ENCODE measurements at regions not wholly inside any gene's neighbourhood (a gene's known extent, or its start where the extent isn't known, plus 50 kb on each side); places are given as distances from the start of the nearest gene placed in this dataset.

DNA sequence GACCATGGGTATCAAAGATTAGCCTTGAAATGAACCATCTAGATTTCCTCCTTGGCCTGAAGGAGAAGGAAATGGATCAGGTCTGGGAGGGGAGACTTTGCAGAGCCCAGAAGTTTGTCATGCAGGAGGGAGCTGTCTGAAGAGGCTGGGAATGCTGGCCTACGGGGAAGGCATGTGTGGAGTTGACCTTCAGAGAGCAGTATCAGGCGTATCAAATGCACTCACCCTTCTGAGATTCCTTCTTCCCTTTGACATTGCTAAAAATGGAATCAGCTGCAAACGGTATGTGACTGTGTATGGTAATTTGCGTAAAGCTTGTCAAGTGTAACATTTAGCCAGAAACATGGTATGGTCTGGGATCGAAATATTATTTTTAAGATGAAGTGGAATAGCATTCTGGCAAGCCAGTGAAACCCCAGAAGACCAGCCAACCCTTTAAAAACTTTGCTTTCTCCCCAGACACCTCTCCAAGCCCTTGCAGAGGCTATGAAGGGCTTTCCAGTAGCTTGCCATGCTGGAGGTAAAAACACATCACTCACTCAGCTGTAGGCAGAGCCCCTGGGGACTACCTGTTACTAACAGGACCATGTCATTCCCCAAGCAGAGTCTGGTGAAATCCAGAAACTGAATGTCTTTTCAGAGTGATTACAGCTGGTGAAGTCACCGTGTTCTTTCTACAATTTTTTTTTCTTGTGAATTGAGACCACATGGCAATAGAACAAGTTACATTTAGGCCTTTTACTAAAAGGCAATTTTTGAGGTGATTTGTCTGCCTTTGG is 174.7 kb upstream of the SLC24A5 start:
- Mint-ChIP-seq H3K27me3 (ENCODE audit: low read depth) (peaks cover under 1% of the 10 kb centered on the region; the same call in 1 of the 2 replicates), H3K27ac (no peak overlapping the region), H3K4me1 (peaks cover 21% of the 10 kb centered on the region), H3K36me3 (no peaks in the 10 kb centered on the region), H3K9me3 (peaks cover 3% of the 10 kb centered on the region; the same call in 1 of the 2 replicates), H3K4me3 (no peak overlapping the region)
- ATAC-seq, result no peak
- ChIA-PET CTCF (interaction anchor here (0.5 to 1.4 kb wide), 3 partner anchors 33 to 229 kb away, joined by 3 to 4 read pairs (median 3); partner anchors contain the start of gene SEMA6D), POLR2A (no interaction called here)
- TF ChIP-seq AR (CRISPR knock-in tag; IDR thresholded peaks at IDR 0.05) (no peak), MLX (CRISPR knock-in tag; IDR thresholded peaks at IDR 0.05) (no peak)
- no peak for DNase-seq (ENCODE audit: low spot score)

GRCh38 chr15:47949815-47950214 is 171.0 kb upstream of the SLC24A5 start:
- ATAC-seq (peak; percentile 41; the same call in 1 of the 2 replicates), DNase-seq (ENCODE audit: low spot score) (no peak)
- H3K36me3 Mint-ChIP-seq, result no peaks in the 10 kb centered on the region
- ChIA-PET POLR2A (no interaction called here), CTCF (interaction anchor here (1.0 to 2.1 kb wide), 3 partner anchors 37 to 135 kb away, joined by 3 to 11 read pairs (median 5); no protein-coding TSS in a partner anchor)
- H3K9me3 Mint-ChIP-seq, result peaks cover 3% of the 10 kb centered on the region; the same call in 1 of the 2 replicates
- no peak overlapping the region for H3K4me3 Mint-ChIP-seq
- no peak for TF ChIP-seq ZNF423 (CRISPR knock-in tag; IDR thresholded peaks at IDR 0.05)
- no peak for TF ChIP-seq IRF2 (CRISPR knock-in tag; IDR thresholded peaks at IDR 0.05; ENCODE audit: borderline replicate concordance, low read depth)
- TF ChIP-seq JUN (CRISPR knock-in tag; IDR thresholded peaks at IDR 0.05), result no peak
- TF ChIP-seq ZNF671 (CRISPR knock-in tag; IDR thresholded peaks at IDR 0.05), result no peak
- no peak for TF ChIP-seq AFF4 (CRISPR knock-in tag; IDR thresholded peaks at IDR 0.05; ENCODE audit: borderline replicate concordance)
- no peak for TF ChIP-seq KAT7 (CRISPR knock-in tag; IDR thresholded peaks at IDR 0.05; ENCODE audit: borderline replicate concordance)
- no peak for TF ChIP-seq TCF7 (CRISPR knock-in tag; IDR thresholded peaks at IDR 0.05; ENCODE audit: low read depth)
- TF ChIP-seq E2F1 (CRISPR knock-in tag; IDR thresholded peaks at IDR 0.05), result no peak
- H3K4me1 Mint-ChIP-seq, result peaks cover 24% of the 10 kb centered on the region
- H3K27ac Mint-ChIP-seq, result no peak overlapping the region
- H3K27me3 Mint-ChIP-seq (ENCODE audit: low read depth), result no peaks in the 10 kb centered on the region

GRCh38 chr15:47950447-47950846 is 170.3 kb upstream of the SLC24A5 start:
- Mint-ChIP-seq H3K27ac (no peak overlapping the region), H3K4me3 (no peak overlapping the region), H3K27me3 (ENCODE audit: low read depth) (no peaks in the 10 kb centered on the region), H3K9me3 (peaks cover 3% of the 10 kb centered on the region; the same call in 1 of the 2 replicates), H3K36me3 (no peaks in the 10 kb centered on the region), H3K4me1 (peaks cover 23% of the 10 kb centered on the region)
- POLR2A ChIA-PET, result no interaction called here
- ATAC-seq, result no peak
- no peak for DNase-seq (ENCODE audit: low spot score)
- CTCF ChIA-PET, result interaction anchor here (1.0 to 2.1 kb wide), 3 partner anchors 38 to 135 kb away, joined by 3 to 11 read pairs (median 5); no protein-coding TSS in a partner anchor
- no peak for TF ChIP-seq ZBTB21 (CRISPR knock-in tag; IDR thresholded peaks at IDR 0.05; ENCODE audit: borderline replicate concordance)
- no peak for TF ChIP-seq ATF1 (CRISPR knock-in tag; IDR thresholded peaks at IDR 0.05)
- no peak for TF ChIP-seq ZNF317 (CRISPR knock-in tag; IDR thresholded peaks at IDR 0.05; ENCODE audit: borderline replicate concordance, low read depth)
- TF ChIP-seq NFATC4 (CRISPR knock-in tag; IDR thresholded peaks at IDR 0.05), result no peak
- TF ChIP-seq PRRX2 (CRISPR knock-in tag; IDR thresholded peaks at IDR 0.05), result no peak
- TF ChIP-seq ZNF532 (CRISPR knock-in tag; IDR thresholded peaks at IDR 0.05; ENCODE audit: borderline replicate concordance), result no peak
- no peak for TF ChIP-seq SMAD3 (CRISPR knock-in tag; IDR thresholded peaks at IDR 0.05; ENCODE audit: borderline replicate concordance)
- TF ChIP-seq JUN (CRISPR knock-in tag; IDR thresholded peaks at IDR 0.05), result no peak
